ENCODE measurements at regions not wholly inside any gene's neighbourhood (a gene's known extent, or its start where the extent isn't known, plus 50 kb on each side); places are given as distances from the start of the nearest gene placed in this dataset.

GRCh38 chr6:88370127-88370710 lies 204.1 kb upstream of the CNR1 start:
- no peak overlapping the region for H3K27ac ChIP-seq

GRCh38 chr6:88369262-88369661 lies 203.1 kb upstream of the CNR1 start:
- H3K27ac ChIP-seq, result no peak overlapping the region
- TF ChIP-seq CTCF (conservative IDR thresholded peaks at IDR 0.05), result no peak

More at GRCh38 chr6:88370127-88370710, 204.1 kb upstream of the CNR1 start:
- TF ChIP-seq CTCF (conservative IDR thresholded peaks at IDR 0.05), result no peak

GRCh38 chr6:88368071-88368787 lies 202.1 kb upstream of the CNR1 start:
- H3K27ac ChIP-seq, result no peak overlapping the region
- no peak for TF ChIP-seq CTCF (conservative IDR thresholded peaks at IDR 0.05)

GRCh38 chr6:88367248-88367647 lies 201.1 kb upstream of the CNR1 start:
- no peak for TF ChIP-seq CTCF (conservative IDR thresholded peaks at IDR 0.05)
- no peak overlapping the region for H3K27ac ChIP-seq

- H3K27ac ChIP-seq, result no peak overlapping the region
- TF ChIP-seq CTCF (conservative IDR thresholded peaks at IDR 0.05), result no peak
Observed at GRCh38 chr6:88366672-88367071, 200.5 kb upstream of the CNR1 start.

GRCh38 chr6:88365656-88366055 lies 199.5 kb upstream of the CNR1 start:
- H3K27ac ChIP-seq, result no peak overlapping the region
- no peak for TF ChIP-seq CTCF (conservative IDR thresholded peaks at IDR 0.05)

- H3K27ac ChIP-seq, result no peak overlapping the region
- no peak for TF ChIP-seq CTCF (conservative IDR thresholded peaks at IDR 0.05)
Observed at GRCh38 chr6:88365230-88365629, 199.1 kb upstream of the CNR1 start.

Data from VCaP (cell line).